Transverse colon (tissue), 4 donors: ENCODE measurements at regions not wholly inside any gene's neighbourhood (a gene's known extent, or its start where the extent isn't known, plus 50 kb on each side); places are given as distances from the start of the nearest gene placed in this dataset.

Experiments
- DNase-seq: peaks from one replicate; pipeline ENCODE4 v3.0.0-alpha.2; 2019
- H3K27ac ChIP-seq, 4 donors: fragments of 200-600 bp; sonication (generic); 2 replicates each; pipeline ENCODE4 v1.5.1; 2016 to 2018; ENCODE audit warnings: inconsistent platforms in 4 of 4
- H3K27me3 ChIP-seq: fragments of 200-600 bp; sonication (generic); 2 replicates; pipeline ENCODE4 v1.5.1; 2017; ENCODE audit warnings: inconsistent platforms
- H3K36me3 ChIP-seq, 4 donors: fragments of 200-600 bp; sonication (generic); 2 replicates each; pipeline ENCODE4 v1.5.1; 2017 to 2019; ENCODE audit warnings: inconsistent platforms in 4 of 4
- H3K4me1 ChIP-seq, 4 donors: fragments of 200-600 bp; sonication (generic); 2 replicates each; pipeline ENCODE4 v1.5.1; 2017 to 2020; ENCODE audit warnings: inconsistent platforms in 4 of 4
- H3K4me3 ChIP-seq, 4 donors: fragments of 200-600 bp; sonication (generic); 1 replicate in 1 of 4; 2 replicates in 3 of 4; pipeline versions ENCODE4 v1.5.1 to v1.6.1; 2017 to 2019; ENCODE audit warnings: inconsistent platforms in 4 of 4
- H3K9me3 ChIP-seq, 2 donors: fragments of 200-600 bp; sonication (generic); 2 replicates each; pipeline ENCODE4 v1.5.1; 2017 to 2019; ENCODE audit warnings: inconsistent platforms in 2 of 2
- EP300 ChIP-seq: sonication (generic); formaldehyde crosslinking; IDR thresholded peaks from one replicate; pipeline ENCODE4 v1.6.1; 2017; ENCODE audit warnings: antibody characterized with exemption, low read depth
- POLR2A ChIP-seq: fragments of 450-650 bp; IDR thresholded peaks from one replicate; pipeline ENCODE4 v1.6.1; 2016; ENCODE audit warnings: antibody characterized with exemption, mild to moderate bottlenecking, moderate library complexity
- POLR2AphosphoS5 ChIP-seq, 3 donors: sonication (generic); formaldehyde crosslinking; IDR thresholded peaks; one replicate each; pipeline ENCODE4 v1.6.1; 2016; ENCODE audit warnings: antibody characterized with exemption in 3 of 3
- WGBS, 2 donors: methylation state at CpG; one replicate each; pipeline ENCODE4 v1.1.5; 2018; ENCODE audit warnings: low coverage in 1 of 2; 5-methylcytosine and 5-hydroxymethylcytosine counted together
- in situ Hi-C, 4 donors: fragments of 200-750 bp; cut with MboI; loops; one replicate each; pipeline versions ENCODE4 v1.15.0 to v1.15.1; 2017; ENCODE audit warnings: low sequenced_read_pairs in 3 of 4, low pct_ligation_motif_present in 1 of 4, low pct_unique_long_range_greater_than_20kb in 1 of 4
- intact Hi-C: fragments of 100-400 bp; cut with DNase I; formaldehyde crosslinking; loops from one replicate; pipeline ENCODE4 v1.15.1; 2023; ENCODE audit warnings: low total_unique reads
- TF ChIP-seq, protein P1 (sequence below), 5 experiments: fragments of 200-600 bp in 3 of 5; fragments of 450-650 bp in 2 of 5; sonication (generic) in 3 of 5; IDR thresholded peaks; 1 replicate in 2 of 5; 2 replicates in 3 of 5; pipeline ENCODE4 v1.5.1; 2016 to 2017; ENCODE audit warnings: antibody characterized with exemption in 5 of 5, inconsistent platforms in 3 of 5, mild to moderate bottlenecking in 2 of 5, moderate library complexity in 1 of 5

DNA sequence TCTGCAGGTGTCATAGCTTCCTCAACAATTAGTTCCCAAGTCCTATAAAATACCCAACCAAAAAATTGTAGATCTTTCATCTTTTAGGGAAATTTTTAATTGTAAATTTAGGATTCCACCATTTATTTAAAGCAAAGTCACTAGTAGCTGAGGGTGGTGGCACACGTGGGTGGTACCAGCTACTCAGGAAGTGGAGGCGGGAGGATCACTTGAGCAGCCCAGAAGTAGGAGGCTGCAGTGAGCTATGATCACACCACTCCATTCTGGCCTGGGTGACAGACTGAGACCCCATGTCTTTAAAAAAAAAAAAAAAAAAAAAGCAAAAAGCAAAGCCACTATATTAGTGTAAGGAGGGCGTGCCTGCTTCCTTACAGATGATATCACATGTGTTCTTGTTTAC lies 60.3 kb upstream of the GREB1L start:
- 65 to 67% methylated on average over 3 of the region's 3 CpGs for WGBS, 2 donors
- Histone ChIP-seq H3K9me3 (no peaks in the 10 kb centered on the region), H3K4me3 (no peak overlapping the region), H3K27me3 (no peaks in the 10 kb centered on the region), H3K36me3 (no peaks in the 10 kb centered on the region), H3K27ac (no peak overlapping the region), H3K4me1 (no peaks in the 10 kb centered on the region)
- in situ Hi-C loops, result loop anchor here in 2 of 4 donors (25.0 kb wide), 4 partner anchors 94 to 781 kb away; no protein-coding TSS in a partner anchor
- TF ChIP-seq, protein P1, sequence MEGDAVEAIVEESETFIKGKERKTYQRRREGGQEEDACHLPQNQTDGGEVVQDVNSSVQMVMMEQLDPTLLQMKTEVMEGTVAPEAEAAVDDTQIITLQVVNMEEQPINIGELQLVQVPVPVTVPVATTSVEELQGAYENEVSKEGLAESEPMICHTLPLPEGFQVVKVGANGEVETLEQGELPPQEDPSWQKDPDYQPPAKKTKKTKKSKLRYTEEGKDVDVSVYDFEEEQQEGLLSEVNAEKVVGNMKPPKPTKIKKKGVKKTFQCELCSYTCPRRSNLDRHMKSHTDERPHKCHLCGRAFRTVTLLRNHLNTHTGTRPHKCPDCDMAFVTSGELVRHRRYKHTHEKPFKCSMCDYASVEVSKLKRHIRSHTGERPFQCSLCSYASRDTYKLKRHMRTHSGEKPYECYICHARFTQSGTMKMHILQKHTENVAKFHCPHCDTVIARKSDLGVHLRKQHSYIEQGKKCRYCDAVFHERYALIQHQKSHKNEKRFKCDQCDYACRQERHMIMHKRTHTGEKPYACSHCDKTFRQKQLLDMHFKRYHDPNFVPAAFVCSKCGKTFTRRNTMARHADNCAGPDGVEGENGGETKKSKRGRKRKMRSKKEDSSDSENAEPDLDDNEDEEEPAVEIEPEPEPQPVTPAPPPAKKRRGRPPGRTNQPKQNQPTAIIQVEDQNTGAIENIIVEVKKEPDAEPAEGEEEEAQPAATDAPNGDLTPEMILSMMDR (IDR thresholded peaks at IDR 0.05), result no peak
- TF ChIP-seq POLR2AphosphoS5 (IDR thresholded peaks at IDR 0.05) (no peak), EP300 (no peak), POLR2A (no peak)
- intact Hi-C loops, result no loop called here
- DNase-seq, result no peak

DNA sequence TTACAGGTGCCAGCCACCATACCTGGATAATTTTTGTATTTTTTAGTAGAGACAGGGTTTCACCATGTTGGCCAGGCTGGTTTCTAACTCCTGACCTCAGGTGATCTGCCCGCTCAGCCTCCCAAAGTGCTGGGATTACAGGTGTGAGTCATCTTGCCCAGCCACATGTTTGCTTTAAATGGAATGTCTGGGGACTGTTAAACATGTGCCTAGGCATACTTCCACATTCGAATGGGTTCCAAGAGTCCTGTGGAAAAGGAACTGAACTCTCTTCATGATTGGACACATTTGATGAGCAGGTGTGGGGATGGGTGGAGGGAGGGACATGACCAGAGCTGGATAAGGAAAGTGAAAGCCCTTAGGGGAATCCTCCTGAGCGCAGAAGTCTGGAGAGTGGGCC lies 58.4 kb upstream of the GREB1L start:
- Histone ChIP-seq H3K9me3 (no peaks in the 10 kb centered on the region), H3K4me3 (no peak overlapping the region), H3K27me3 (no peaks in the 10 kb centered on the region), H3K27ac (no peak overlapping the region), H3K36me3 (no peaks in the 10 kb centered on the region), H3K4me1 (no peaks in the 10 kb centered on the region)
- TF ChIP-seq POLR2A, result no peak
- TF ChIP-seq POLR2AphosphoS5 (IDR thresholded peaks at IDR 0.05), result no peak
- TF ChIP-seq, protein P1 (IDR thresholded peaks at IDR 0.05), result no peak
- TF ChIP-seq EP300, result no peak
- intact Hi-C loops, result no loop called here
- WGBS, 2 donors, result 56 to 78% methylated on average over 2 to 3 of the region's 3 CpGs
- in situ Hi-C loops, result loop anchor here in 2 of 4 donors (25.0 kb wide), 4 partner anchors 96 to 779 kb away; no protein-coding TSS in a partner anchor
- DNase-seq, result no peak

DNA sequence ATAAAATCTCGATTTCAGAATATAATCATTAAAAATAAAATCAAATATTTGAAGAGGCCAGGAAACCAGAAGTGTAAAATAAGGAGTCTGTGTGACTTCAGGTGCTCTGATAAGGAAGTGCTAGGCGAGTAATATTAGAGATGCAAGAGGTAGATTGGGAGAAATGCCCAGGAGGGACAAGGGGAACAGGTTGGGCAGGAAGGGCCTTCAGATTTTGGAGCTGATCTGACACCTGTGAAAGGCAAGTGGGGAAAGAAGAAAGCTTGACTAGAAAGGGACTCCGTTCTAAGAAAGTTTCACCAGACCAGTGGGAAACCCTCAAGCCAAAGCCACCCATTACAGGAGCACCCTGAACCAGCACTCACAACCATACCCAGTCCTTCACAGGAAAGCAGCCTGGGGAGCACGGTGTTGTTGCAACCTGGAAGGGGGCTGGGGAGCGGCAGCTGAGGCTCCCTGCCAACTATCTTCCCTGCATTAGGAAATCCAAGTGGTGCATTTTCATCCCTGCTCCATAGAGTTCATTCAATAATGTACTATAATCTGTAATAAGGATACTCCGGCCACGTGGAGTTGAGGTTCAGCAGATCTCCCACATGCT lies 57.5 kb upstream of the GREB1L start:
- TF ChIP-seq EP300, result no peak
- TF ChIP-seq, protein P1 (IDR thresholded peaks at IDR 0.05), result no peak
- TF ChIP-seq POLR2AphosphoS5 (IDR thresholded peaks at IDR 0.05), result no peak
- no peak for TF ChIP-seq POLR2A
- no peak for DNase-seq
- in situ Hi-C loops (loop anchor here in 2 of 4 donors (25.0 kb wide), 4 partner anchors 97 to 778 kb away; no protein-coding TSS in a partner anchor), intact Hi-C loops (no loop called here)
- no peak overlapping the region for H3K4me3 ChIP-seq
- no peaks in the 10 kb centered on the region for H3K36me3 ChIP-seq
- 66 to 78% methylated on average over 3 to 7 of the region's 7 CpGs for WGBS, 2 donors
- no peak overlapping the region for H3K27ac ChIP-seq
- no peaks in the 10 kb centered on the region for H3K27me3 ChIP-seq
- H3K4me1 ChIP-seq, result no peaks in the 10 kb centered on the region
- no peaks in the 10 kb centered on the region for H3K9me3 ChIP-seq

DNA sequence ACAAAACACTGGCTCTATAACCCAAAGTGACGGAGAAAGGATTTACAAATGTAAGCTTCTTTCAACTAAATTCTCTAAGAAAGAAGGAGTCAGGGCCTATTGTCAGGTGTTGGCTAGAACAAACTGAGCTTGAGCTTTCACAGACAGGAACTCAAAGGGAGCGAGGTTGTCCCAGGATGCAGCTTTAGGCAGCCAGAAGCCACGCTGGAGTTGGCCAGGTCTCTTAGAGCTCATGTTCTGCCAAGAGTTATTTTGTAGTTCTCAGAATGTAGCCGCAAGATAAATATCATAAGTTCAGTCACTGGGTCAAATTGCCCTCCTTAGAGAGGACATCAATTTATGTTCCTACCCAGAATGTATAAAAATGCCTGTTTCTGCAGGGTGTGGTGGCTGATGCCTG lies 54.1 kb upstream of the GREB1L start:
- H3K27ac ChIP-seq, result no peak overlapping the region
- in situ Hi-C loops, result loop anchor here in 2 of 4 donors (25.0 kb wide), 4 partner anchors 99 to 774 kb away; no protein-coding TSS in a partner anchor
- H3K4me1 ChIP-seq, result no peaks in the 10 kb centered on the region
- DNase-seq, result no peak
- intact Hi-C loops, result no loop called here
- 75 to 80% methylated on average over 3 to 4 of the region's 4 CpGs for WGBS, 2 donors
- H3K27me3 ChIP-seq, result no peaks in the 10 kb centered on the region
- TF ChIP-seq POLR2AphosphoS5 (IDR thresholded peaks at IDR 0.05) (no peak), POLR2A (no peak), EP300 (no peak)
- TF ChIP-seq, protein P1 (IDR thresholded peaks at IDR 0.05), result no peak
- H3K4me3 ChIP-seq, result no peak overlapping the region
- no peaks in the 10 kb centered on the region for H3K36me3 ChIP-seq
- H3K9me3 ChIP-seq, result no peaks in the 10 kb centered on the region
